Endothelial cell of umbilical vein (primary cell): ENCODE measurements at regions not wholly inside any gene's neighbourhood (a gene's known extent, or its start where the extent isn't known, plus 50 kb on each side); places are given as distances from the start of the nearest gene placed in this dataset.

Experiments
- BruUV-seq: library from RNA; stranded (reverse); fragments of 400-500 nt; replicated peaks from 2 replicates; lab custom pipeline; 2021; lab: Mats Ljungman, UMichigan
- CTCF ChIA-PET: fragments of 300-600, 350-600 bp; sonication (Branson Sonifier 250); formaldehyde crosslinking; loops from one replicate; lab custom pipeline; 2021; ENCODE audit warnings: antibody characterized with exemption, inconsistent platforms; lab: Charles Lee
- POLR2A ChIA-PET: fragments of 300-600, 350-600 bp; sonication (Branson Sonifier 250); formaldehyde crosslinking; loops from one replicate; lab custom pipeline; 2021; ENCODE audit warnings: antibody characterized with exemption, inconsistent platforms; lab: Charles Lee
- DNase-seq: peaks from one replicate; pipeline ENCODE4 v3.0.0-alpha.2; 2011; ENCODE audit warnings: low read depth, low spot score
- FAIRE-seq: peaks from 2 replicates; lab custom pipeline; 2011; peaks lifted over from hg19 to GRCh38; lab: Jason Lieb, UNC
- H2AFZ ChIP-seq: 2 replicates; pipeline ENCODE4 v1.6.0; 2012; ENCODE audit warnings: low read depth, low read length, control low read depth, inconsistent platforms
- H3K27ac ChIP-seq: 2 replicates; pipeline ENCODE4 v1.5.1; 2011; ENCODE audit warnings: low read depth, mild to moderate bottlenecking, control low read depth, low read length, moderate library complexity; ENCODE audit not compliant: insufficient read depth
- H3K27me3 ChIP-seq, 2 experiments: 2 replicates each; pipeline versions ENCODE4 v1.6.0 to v1.6.1; 2011; ENCODE audit warnings: low read length in 2 of 2, mixed read lengths in 1 of 2; ENCODE audit not compliant: control insufficient read depth in 2 of 2, insufficient read depth in 2 of 2
- H3K36me3 ChIP-seq, 2 experiments: 2 replicates in 1 of 2; 3 replicates in 1 of 2; pipeline ENCODE4 v1.5.1; 2011; ENCODE audit warnings: low read length in 2 of 2, mild to moderate bottlenecking in 1 of 2, moderate library complexity in 1 of 2; ENCODE audit not compliant: control insufficient read depth in 2 of 2, insufficient read depth in 2 of 2; ENCODE audit errors: extremely low read depth in 1 of 2
- H3K4me1 ChIP-seq: 3 replicates; pipeline ENCODE4 v1.5.1; 2011; ENCODE audit warnings: mild to moderate bottlenecking, low read length; ENCODE audit not compliant: control insufficient read depth, insufficient read depth; ENCODE audit errors: extremely low read depth
- H3K4me2 ChIP-seq: 2 replicates; pipeline ENCODE4 v1.6.1; 2011; ENCODE audit warnings: low read length, control low read depth, mixed read lengths; ENCODE audit not compliant: insufficient read depth
- H3K4me3 ChIP-seq, 3 experiments: fragments of 200-600 bp in 1 of 3; sonication (generic), shearing (Covaris generic) in 1 of 3; replicated peaks in 1 of 3; 2 replicates each; pipeline ENCODE4 v1.5.1; 2011 to 2016; ENCODE audit warnings: control low read depth in 3 of 3, low read length in 3 of 3, mild to moderate bottlenecking in 2 of 3, inconsistent platforms in 1 of 3, low read depth in 1 of 3, moderate library complexity in 1 of 3; ENCODE audit not compliant: insufficient read depth in 1 of 3
- H3K79me2 ChIP-seq: 2 replicates; pipeline ENCODE4 v1.6.0; 2012; ENCODE audit warnings: low read length, inconsistent platforms; ENCODE audit not compliant: control insufficient read depth, insufficient read depth
- H3K9ac ChIP-seq: replicated peaks from 2 replicates; pipeline ENCODE3; 2011; ENCODE audit warnings: low read length, control low read depth; ENCODE audit not compliant: insufficient read depth; ENCODE audit errors: extremely low read depth
- H3K9me1 ChIP-seq: replicated peaks from 3 replicates; pipeline ENCODE4 v1.6.0; 2011; ENCODE audit warnings: mild to moderate bottlenecking, low read length; ENCODE audit not compliant: control insufficient read depth, insufficient read depth; ENCODE audit errors: extremely low read depth
- H3K9me3 ChIP-seq: replicated peaks from 2 replicates; pipeline ENCODE4 v1.5.1; 2012; ENCODE audit warnings: low read length, inconsistent platforms; ENCODE audit not compliant: control insufficient read depth, insufficient read depth
- H4K20me1 ChIP-seq: replicated peaks from 2 replicates; pipeline ENCODE3; 2011; ENCODE audit warnings: mild to moderate bottlenecking, low read length; ENCODE audit not compliant: control insufficient read depth, insufficient read depth; ENCODE audit errors: extremely low read depth
- CTCF ChIP-seq, 2 donors: IDR thresholded peaks; 1 replicate in 1 of 2; 2 replicates in 1 of 2; pipeline ENCODE4 v1.5.1; 2011; ENCODE audit warnings: low read length in 2 of 2, mild to moderate bottlenecking in 2 of 2, moderate library complexity in 2 of 2, control low read depth in 1 of 2, inconsistent platforms in 1 of 2, low read depth in 1 of 2; ENCODE audit not compliant: insufficient read depth in 1 of 2; ENCODE audit errors: extremely low read depth in 1 of 2
- EZH2 ChIP-seq: IDR thresholded peaks from 2 replicates; pipeline ENCODE4 v1.6.1; 2012; ENCODE audit warnings: borderline replicate concordance, low read depth, mild to moderate bottlenecking, moderate library complexity, low read length, inconsistent platforms; ENCODE audit not compliant: severe bottlenecking
- FOS ChIP-seq: IDR thresholded peaks from 2 replicates; pipeline ENCODE4 v1.6.1; 2011; ENCODE audit warnings: mild to moderate bottlenecking, low read length, moderate library complexity, borderline replicate concordance; ENCODE audit not compliant: insufficient read depth
- GATA2 ChIP-seq: IDR thresholded peaks from 2 replicates; pipeline ENCODE4 v1.7.0; 2011; ENCODE audit warnings: low read depth, mild to moderate bottlenecking, moderate library complexity, mixed read lengths, low read length; ENCODE audit not compliant: insufficient read length, insufficient read depth
- JUN ChIP-seq: IDR thresholded peaks from 2 replicates; pipeline ENCODE4 v1.6.1; 2011; ENCODE audit warnings: borderline replicate concordance, low read depth; ENCODE audit not compliant: insufficient read length, insufficient read depth
- MAX ChIP-seq: IDR thresholded peaks from 2 replicates; pipeline ENCODE4 v1.6.1; 2011; ENCODE audit not compliant: insufficient read depth, insufficient read length
- MYC ChIP-seq: IDR thresholded peaks from one replicate; pipeline ENCODE4 v1.6.1; 2011; ENCODE audit warnings: mild to moderate bottlenecking, low read depth, low read length
- POLR2A ChIP-seq: IDR thresholded peaks from 2 replicates; pipeline ENCODE4 v1.6.1; 2012; ENCODE audit warnings: low read depth, mild to moderate bottlenecking, control low read depth, low read length
- POLR2AphosphoS5 ChIP-seq: IDR thresholded peaks from 2 replicates; pipeline ENCODE4 v1.6.1; 2012; ENCODE audit warnings: low read depth, mild to moderate bottlenecking, control low read depth, low read length, moderate library complexity; ENCODE audit not compliant: insufficient read depth
- dilution Hi-C: fragments of 300-500 bp; cut with MboI; formaldehyde crosslinking; loops from one replicate; pipeline ENCODE4 v1.15.0; 2019; ENCODE audit warnings: low sequenced_read_pairs; ENCODE audit not compliant: extremely low pct_ligation_motif_present
- intact Hi-C: fragments of 100-400 bp; cut with micrococcal nuclease; formaldehyde crosslinking; loops from one replicate; pipeline ENCODE4 v1.10.0; 2022

GRCh38 chr6:139846538-139847456, 472.3 kb upstream of the CITED2 start:
- H2AFZ ChIP-seq = peak overlapping the region; percentile 11
- CTCF ChIA-PET = no interaction called here
- no peaks in the 10 kb centered on the region for H3K9me3 ChIP-seq
- no peaks in the 10 kb centered on the region for H4K20me1 ChIP-seq
- intact Hi-C loops (no loop called here), dilution Hi-C loops (no loop called here)
- no peaks in the 10 kb centered on the region for H3K27me3 ChIP-seq
- no TSS peak for BruUV-seq
- no peaks in the 10 kb centered on the region for H3K79me2 ChIP-seq
- TF ChIP-seq GATA2 (no peak), JUN (no peak), POLR2A (no peak), POLR2AphosphoS5 (no peak), CTCF (IDR thresholded peaks at IDR 0.05; ENCODE audit: extremely low read depth in 1 of 2, insufficient read depth in 1 of 2, low read depth in 1 of 2, low read length in 2 of 2) (no peak), MYC (no peak), MAX (no peak), FOS (no peak), EZH2 (no peak)
- no peak overlapping the region for H3K9ac ChIP-seq
- H3K4me2 ChIP-seq = no peak overlapping the region
- no peaks in the 10 kb centered on the region for H3K4me1 ChIP-seq
- FAIRE-seq = no peak
- H3K4me3 ChIP-seq = no peak overlapping the region
- no peak overlapping the region for H3K27ac ChIP-seq
- H3K36me3 ChIP-seq = no peaks in the 10 kb centered on the region
- POLR2A ChIA-PET = no interaction called here
- DNase-seq = no peak
- no peaks in the 10 kb centered on the region for H3K9me1 ChIP-seq
